ENCODE measurements at regions not wholly inside any gene's neighbourhood (a gene's known extent, or its start where the extent isn't known, plus 50 kb on each side); places are given as distances from the start of the nearest gene placed in this dataset.

DNA sequence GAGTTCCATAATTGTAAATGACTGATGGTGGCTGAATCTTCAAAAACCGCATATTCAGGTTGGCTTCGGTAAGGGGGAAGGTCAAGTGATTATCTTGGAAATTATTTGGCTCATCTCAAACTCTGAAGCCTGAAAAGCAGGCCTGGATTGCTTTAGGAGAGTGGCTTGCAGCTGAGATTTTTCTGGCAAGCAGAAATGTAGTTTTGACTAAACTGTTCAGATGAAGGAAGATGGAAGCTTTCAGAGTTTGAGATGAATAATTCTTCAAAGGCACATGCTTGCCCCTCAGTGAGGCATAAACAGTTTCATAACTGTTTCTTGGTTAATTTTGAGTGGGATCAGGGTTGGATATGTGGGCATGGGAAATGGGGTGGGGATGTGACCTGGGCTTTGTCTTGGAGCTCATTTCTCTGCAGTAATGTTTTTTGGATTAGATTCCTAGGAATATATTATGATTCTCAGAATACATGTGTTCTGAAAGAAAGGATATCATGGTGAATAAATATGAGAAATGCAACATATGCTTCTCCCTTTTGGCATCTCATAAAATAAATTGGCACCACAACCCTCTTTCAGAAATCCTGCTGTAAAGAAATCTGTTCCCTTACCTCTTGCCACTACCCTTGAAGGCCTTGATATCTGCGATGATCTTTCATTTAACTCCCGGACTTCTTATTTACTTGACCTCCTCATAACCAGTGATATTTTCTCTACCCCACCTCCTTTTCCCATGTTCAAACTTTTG lies 469.2 kb downstream of the ADRA2A start:
- H3K4me1 Mint-ChIP-seq = no peaks in the 10 kb centered on the region
- H3K27me3 ChIP-seq (ENCODE audit: control insufficient read depth, insufficient read depth, low read length) = no peaks in the 10 kb centered on the region
- H3K36me3 Mint-ChIP-seq = no peaks in the 10 kb centered on the region
- no peak for ATAC-seq (ENCODE audit: low read depth in 2 of 2)
- H3K36me3 ChIP-seq (ENCODE audit: control insufficient read depth, insufficient read depth, low read length) = no peaks in the 10 kb centered on the region
- H3K4me3 ChIP-seq (ENCODE audit: low read depth, low read length) = no peak overlapping the region
- no peaks in the 10 kb centered on the region for H3K9me3 Mint-ChIP-seq
- no peaks in the 10 kb centered on the region for H3K27me3 Mint-ChIP-seq
- H3K4me3 Mint-ChIP-seq = no peak overlapping the region
- no peaks in the 10 kb centered on the region for H3K9me3 ChIP-seq (ENCODE audit: control insufficient read depth in 2 of 2, low read length in 2 of 2)
- no peak overlapping the region for H3K27ac ChIP-seq (ENCODE audit: insufficient read depth, low read length, poor library complexity, severe bottlenecking)
- no peak for DNase-seq
- no peak overlapping the region for H3K27ac Mint-ChIP-seq
- H3K4me1 ChIP-seq (ENCODE audit: control insufficient read depth, insufficient read depth, low read length, poor library complexity, severe bottlenecking) = no peaks in the 10 kb centered on the region

DNA sequence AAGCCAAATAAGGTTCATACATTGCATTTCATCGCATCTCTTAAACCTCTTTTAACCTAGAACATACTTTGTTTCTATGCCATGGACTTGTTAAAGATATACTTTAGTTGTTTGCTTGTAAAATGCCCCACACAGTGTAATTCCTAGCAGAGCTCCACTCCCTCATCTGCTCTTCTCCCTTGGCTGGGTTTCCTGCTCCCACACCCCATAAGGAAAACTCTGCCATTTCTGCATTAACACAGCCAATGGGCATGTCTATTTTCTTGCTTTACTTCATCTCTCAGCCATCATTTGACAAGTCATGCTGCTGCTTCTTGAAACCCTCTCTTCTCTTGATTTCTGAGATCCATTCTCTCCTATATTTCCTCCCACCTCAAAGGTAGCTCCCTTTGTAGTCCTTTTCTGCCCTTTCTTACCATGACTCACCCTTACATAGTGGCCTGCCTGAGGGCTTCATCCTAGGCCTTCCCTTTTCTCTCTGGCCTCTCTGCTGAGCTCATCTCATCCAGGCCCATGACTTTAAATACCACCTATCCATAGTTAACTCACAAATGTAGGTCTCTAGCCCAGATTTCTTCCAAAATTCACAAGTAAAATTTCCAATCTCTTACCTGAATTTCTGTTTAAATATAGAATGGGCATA lies 471.4 kb downstream of the ADRA2A start:
- DNase-seq (no peak), ATAC-seq (ENCODE audit: low read depth in 2 of 2) (no peak)
- H3K4me3 Mint-ChIP-seq = no peak overlapping the region
- H3K36me3 ChIP-seq (ENCODE audit: control insufficient read depth, insufficient read depth, low read length) = no peaks in the 10 kb centered on the region
- H3K4me1 ChIP-seq (ENCODE audit: control insufficient read depth, insufficient read depth, low read length, poor library complexity, severe bottlenecking) = no peaks in the 10 kb centered on the region
- H3K27me3 Mint-ChIP-seq = no peaks in the 10 kb centered on the region
- H3K9me3 Mint-ChIP-seq = no peaks in the 10 kb centered on the region
- no peaks in the 10 kb centered on the region for H3K27me3 ChIP-seq (ENCODE audit: control insufficient read depth, insufficient read depth, low read length)
- H3K27ac Mint-ChIP-seq = no peak overlapping the region
- H3K27ac ChIP-seq (ENCODE audit: insufficient read depth, low read length, poor library complexity, severe bottlenecking) = no peak overlapping the region
- no peak overlapping the region for H3K4me3 ChIP-seq (ENCODE audit: low read depth, low read length)
- no peaks in the 10 kb centered on the region for H3K4me1 Mint-ChIP-seq
- no peaks in the 10 kb centered on the region for H3K36me3 Mint-ChIP-seq
- no peaks in the 10 kb centered on the region for H3K9me3 ChIP-seq (ENCODE audit: control insufficient read depth in 2 of 2, low read length in 2 of 2)

DNA sequence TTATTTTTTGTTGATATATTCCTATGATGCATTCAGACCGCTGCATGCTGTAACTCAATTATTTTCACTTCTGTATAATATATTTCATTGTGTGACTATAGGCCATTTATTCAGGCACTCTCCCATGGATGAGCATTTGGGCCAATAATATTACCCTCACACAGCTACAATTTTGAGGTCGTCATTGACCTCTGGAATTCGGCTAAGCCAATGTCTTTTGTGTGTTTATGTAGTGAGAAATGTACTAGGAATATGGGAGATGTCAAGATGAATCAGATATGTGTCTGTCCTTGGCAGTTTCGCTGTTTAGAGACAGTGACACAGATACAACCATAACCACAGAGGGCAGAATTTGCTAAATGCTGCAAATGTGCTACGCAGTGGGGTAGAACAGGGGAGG lies 474.2 kb downstream of the ADRA2A start:
- Histone ChIP-seq H3K27me3 (ENCODE audit: control insufficient read depth, insufficient read depth, low read length) (no peaks in the 10 kb centered on the region), H3K9me3 (ENCODE audit: control insufficient read depth in 2 of 2, low read length in 2 of 2) (no peaks in the 10 kb centered on the region), H3K4me1 (ENCODE audit: control insufficient read depth, insufficient read depth, low read length, poor library complexity, severe bottlenecking) (no peaks in the 10 kb centered on the region), H3K36me3 (ENCODE audit: control insufficient read depth, insufficient read depth, low read length) (no peaks in the 10 kb centered on the region), H3K4me3 (ENCODE audit: low read depth, low read length) (no peak overlapping the region), H3K27ac (ENCODE audit: insufficient read depth, low read length, poor library complexity, severe bottlenecking) (no peak overlapping the region)
- H3K9me3 Mint-ChIP-seq = no peaks in the 10 kb centered on the region
- no peaks in the 10 kb centered on the region for H3K36me3 Mint-ChIP-seq
- no peak overlapping the region for H3K4me3 Mint-ChIP-seq
- no peak overlapping the region for H3K27ac Mint-ChIP-seq
- H3K4me1 Mint-ChIP-seq = no peaks in the 10 kb centered on the region
- peaks cover 5% of the 10 kb centered on the region for H3K27me3 Mint-ChIP-seq
- DNase-seq (no peak), ATAC-seq (ENCODE audit: low read depth in 2 of 2) (no peak)

DNA sequence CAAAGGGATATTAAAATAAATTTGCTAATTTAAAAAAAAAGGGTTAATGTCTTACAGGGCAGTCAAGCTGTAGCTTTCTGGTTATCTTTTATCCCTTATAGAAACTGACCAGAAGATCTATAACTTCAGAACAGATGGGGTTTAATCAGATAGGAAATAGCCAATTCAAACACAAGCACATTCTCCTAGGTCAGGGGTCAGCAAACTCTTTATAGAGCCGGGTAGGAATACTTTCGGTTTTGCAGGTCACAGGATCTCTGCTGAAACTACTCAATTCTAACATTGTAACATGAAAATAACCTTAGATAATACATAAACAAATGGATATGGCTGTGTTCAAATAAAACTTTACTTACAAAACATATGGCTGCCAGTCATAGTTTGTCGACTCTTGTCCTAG lies 479.8 kb downstream of the ADRA2A start:
- H3K9me3 Mint-ChIP-seq = peaks cover 0 to 6% (median 0%) of the 10 kb centered on the region in 7 donors
- no peak overlapping the region for H3K4me3 Mint-ChIP-seq
- H3K4me1 ChIP-seq (ENCODE audit: control insufficient read depth, insufficient read depth, low read length, poor library complexity, severe bottlenecking) = no peaks in the 10 kb centered on the region
- H3K27ac ChIP-seq (ENCODE audit: insufficient read depth, low read length, poor library complexity, severe bottlenecking) = no peak overlapping the region
- H3K4me1 Mint-ChIP-seq = no peaks in the 10 kb centered on the region
- H3K27me3 Mint-ChIP-seq = peaks cover 5% of the 10 kb centered on the region
- no peak for DNase-seq
- no peak overlapping the region for H3K27ac Mint-ChIP-seq
- no peak overlapping the region for H3K4me3 ChIP-seq (ENCODE audit: low read depth, low read length)
- no peak for ATAC-seq (ENCODE audit: low read depth in 2 of 2)
- H3K9me3 ChIP-seq (ENCODE audit: control insufficient read depth in 2 of 2, low read length in 2 of 2) = no peaks in the 10 kb centered on the region
- no peaks in the 10 kb centered on the region for H3K36me3 ChIP-seq (ENCODE audit: control insufficient read depth, insufficient read depth, low read length)
- H3K36me3 Mint-ChIP-seq = no peaks in the 10 kb centered on the region
- H3K27me3 ChIP-seq (ENCODE audit: control insufficient read depth, insufficient read depth, low read length) = no peaks in the 10 kb centered on the region

DNA sequence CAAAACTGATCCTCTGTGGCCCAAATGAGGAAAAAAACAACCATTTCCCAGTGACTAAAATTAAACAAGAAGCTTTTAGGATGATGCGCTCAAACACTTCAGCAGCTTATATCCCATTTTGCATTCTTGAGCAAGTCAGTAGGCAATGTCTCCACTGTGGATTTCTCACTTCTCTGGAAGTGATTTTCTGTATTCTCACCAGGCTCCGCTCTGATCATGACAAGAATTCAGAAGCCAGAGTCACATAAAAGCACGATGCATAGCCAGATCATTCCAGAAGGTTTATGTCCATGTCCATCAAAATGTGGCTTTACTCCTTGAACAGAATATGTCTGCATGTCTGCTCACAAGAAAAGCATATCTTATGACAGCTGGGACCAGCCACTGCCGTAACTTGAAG lies 481.4 kb downstream of the ADRA2A start:
- Mint-ChIP-seq H3K27me3 (peaks cover 5% of the 10 kb centered on the region), H3K4me3 (no peak overlapping the region)
- no peaks in the 10 kb centered on the region for H3K36me3 ChIP-seq (ENCODE audit: control insufficient read depth, insufficient read depth, low read length)

DNA sequence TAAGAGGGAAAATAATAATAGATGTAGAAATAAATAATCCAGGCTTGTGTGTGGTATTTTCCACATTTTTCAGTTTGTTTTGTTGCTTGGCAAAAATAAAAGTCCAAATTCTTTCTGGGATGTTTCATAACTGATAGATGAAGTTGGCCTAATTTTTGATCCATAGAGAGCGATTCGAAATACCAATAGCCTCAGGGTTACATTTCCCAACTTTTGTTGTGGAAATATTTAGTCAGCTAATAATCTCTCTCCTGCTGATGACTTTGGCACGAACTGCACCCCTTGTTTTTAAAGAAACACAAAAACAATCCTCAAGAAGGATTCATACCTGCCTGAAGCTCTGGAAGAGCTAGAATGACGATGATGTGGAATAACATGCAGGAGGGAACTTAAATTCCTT lies 483.2 kb downstream of the ADRA2A start:
- Histone ChIP-seq H3K27me3 (ENCODE audit: control insufficient read depth, insufficient read depth, low read length) (no peaks in the 10 kb centered on the region), H3K4me1 (ENCODE audit: control insufficient read depth, insufficient read depth, low read length, poor library complexity, severe bottlenecking) (no peaks in the 10 kb centered on the region), H3K4me3 (ENCODE audit: low read depth, low read length) (no peak overlapping the region), H3K9me3 (ENCODE audit: control insufficient read depth in 2 of 2, low read length in 2 of 2) (no peaks in the 10 kb centered on the region), H3K27ac (ENCODE audit: insufficient read depth, low read length, poor library complexity, severe bottlenecking) (no peak overlapping the region), H3K36me3 (ENCODE audit: control insufficient read depth, insufficient read depth, low read length) (no peaks in the 10 kb centered on the region)
- Mint-ChIP-seq H3K36me3 (no peaks in the 10 kb centered on the region), H3K4me3 (no peak overlapping the region), H3K27me3 (no peaks in the 10 kb centered on the region), H3K4me1 (no peaks in the 10 kb centered on the region), H3K9me3 (peaks cover 0 to 6% (median 0%) of the 10 kb centered on the region in 7 donors), H3K27ac (no peak overlapping the region)
- no peak for ATAC-seq (ENCODE audit: low read depth in 2 of 2)
- DNase-seq = no peak

More for the DNA sequence above, 481.4 kb downstream of the ADRA2A start:
- DNase-seq = no peak
- Histone ChIP-seq H3K4me3 (ENCODE audit: low read depth, low read length) (no peak overlapping the region), H3K27me3 (ENCODE audit: control insufficient read depth, insufficient read depth, low read length) (no peaks in the 10 kb centered on the region), H3K27ac (ENCODE audit: insufficient read depth, low read length, poor library complexity, severe bottlenecking) (no peak overlapping the region), H3K9me3 (ENCODE audit: control insufficient read depth in 2 of 2, low read length in 2 of 2) (no peaks in the 10 kb centered on the region), H3K4me1 (ENCODE audit: control insufficient read depth, insufficient read depth, low read length, poor library complexity, severe bottlenecking) (no peaks in the 10 kb centered on the region)
- Mint-ChIP-seq H3K36me3 (no peaks in the 10 kb centered on the region), H3K4me1 (no peaks in the 10 kb centered on the region), H3K9me3 (peaks cover 0 to 6% (median 0%) of the 10 kb centered on the region in 7 donors), H3K27ac (no peak overlapping the region)
- no peak for ATAC-seq (ENCODE audit: low read depth in 2 of 2)

DNA sequence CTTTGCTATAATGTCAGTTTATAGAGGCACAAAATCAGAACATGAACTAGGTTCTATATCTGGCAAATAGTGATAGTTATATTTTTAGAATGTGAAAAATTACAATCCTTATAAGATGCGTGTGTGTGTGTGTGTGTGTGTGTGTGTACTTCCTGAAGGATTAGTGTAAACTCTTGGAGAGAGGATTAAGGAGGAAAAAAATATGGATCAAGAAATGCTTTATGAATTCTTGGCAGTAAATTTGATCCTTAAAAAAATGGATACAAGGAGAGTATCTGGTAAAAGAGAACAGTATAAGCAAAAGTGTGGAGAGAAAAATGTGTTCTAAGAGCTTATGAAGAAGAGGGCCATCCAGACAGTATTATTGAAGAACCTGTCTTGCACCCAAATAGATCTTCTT lies 484.3 kb downstream of the ADRA2A start:
- Histone ChIP-seq H3K4me3 (ENCODE audit: low read depth, low read length) (no peak overlapping the region), H3K9me3 (ENCODE audit: control insufficient read depth in 2 of 2, low read length in 2 of 2) (no peaks in the 10 kb centered on the region), H3K27ac (ENCODE audit: insufficient read depth, low read length, poor library complexity, severe bottlenecking) (no peak overlapping the region), H3K27me3 (ENCODE audit: control insufficient read depth, insufficient read depth, low read length) (no peaks in the 10 kb centered on the region), H3K36me3 (ENCODE audit: control insufficient read depth, insufficient read depth, low read length) (no peaks in the 10 kb centered on the region), H3K4me1 (ENCODE audit: control insufficient read depth, insufficient read depth, low read length, poor library complexity, severe bottlenecking) (no peaks in the 10 kb centered on the region)
- Mint-ChIP-seq H3K27ac (no peak overlapping the region), H3K27me3 (no peaks in the 10 kb centered on the region), H3K4me3 (no peak overlapping the region), H3K4me1 (no peaks in the 10 kb centered on the region), H3K36me3 (no peaks in the 10 kb centered on the region), H3K9me3 (peaks cover 0 to 6% (median 0%) of the 10 kb centered on the region in 7 donors)
- ATAC-seq (ENCODE audit: low read depth in 2 of 2) (no peak), DNase-seq (no peak)

DNA sequence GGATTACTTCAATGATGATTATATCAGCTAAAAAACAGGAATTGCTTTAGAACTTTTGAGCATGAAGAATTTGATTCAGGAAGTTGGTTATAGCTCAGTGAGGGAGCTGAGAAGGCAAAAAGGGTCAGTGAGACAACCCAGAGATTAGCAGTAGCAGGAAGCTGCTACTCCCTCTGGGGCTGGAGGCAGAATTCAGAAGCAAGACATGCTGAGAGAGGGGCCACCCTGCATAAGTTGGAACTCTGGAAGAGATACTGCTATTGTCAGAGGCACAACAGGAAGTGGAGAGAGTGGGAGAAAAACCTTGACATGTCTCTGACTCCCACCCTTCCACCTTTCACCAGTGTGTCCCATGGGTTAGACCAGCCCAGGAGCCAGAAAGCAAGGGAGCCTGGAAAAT lies 488.7 kb downstream of the ADRA2A start:
- no peak for ATAC-seq (ENCODE audit: low read depth in 2 of 2)
- Mint-ChIP-seq H3K36me3 (no peaks in the 10 kb centered on the region), H3K4me3 (no peak overlapping the region), H3K27me3 (no peaks in the 10 kb centered on the region), H3K4me1 (no peaks in the 10 kb centered on the region), H3K27ac (no peak overlapping the region), H3K9me3 (peaks cover 0 to 6% (median 0%) of the 10 kb centered on the region in 7 donors)
- Histone ChIP-seq H3K36me3 (ENCODE audit: control insufficient read depth, insufficient read depth, low read length) (no peaks in the 10 kb centered on the region), H3K4me1 (ENCODE audit: control insufficient read depth, insufficient read depth, low read length, poor library complexity, severe bottlenecking) (no peaks in the 10 kb centered on the region), H3K27me3 (ENCODE audit: control insufficient read depth, insufficient read depth, low read length) (no peaks in the 10 kb centered on the region), H3K27ac (ENCODE audit: insufficient read depth, low read length, poor library complexity, severe bottlenecking) (no peak overlapping the region), H3K9me3 (ENCODE audit: control insufficient read depth in 2 of 2, low read length in 2 of 2) (no peaks in the 10 kb centered on the region), H3K4me3 (ENCODE audit: low read depth, low read length) (no peak overlapping the region)
- no peak for DNase-seq
